ENCODE measurements at regions not wholly inside any gene's neighbourhood (a gene's known extent, or its start where the extent isn't known, plus 50 kb on each side); places are given as distances from the start of the nearest gene placed in this dataset.

DNA sequence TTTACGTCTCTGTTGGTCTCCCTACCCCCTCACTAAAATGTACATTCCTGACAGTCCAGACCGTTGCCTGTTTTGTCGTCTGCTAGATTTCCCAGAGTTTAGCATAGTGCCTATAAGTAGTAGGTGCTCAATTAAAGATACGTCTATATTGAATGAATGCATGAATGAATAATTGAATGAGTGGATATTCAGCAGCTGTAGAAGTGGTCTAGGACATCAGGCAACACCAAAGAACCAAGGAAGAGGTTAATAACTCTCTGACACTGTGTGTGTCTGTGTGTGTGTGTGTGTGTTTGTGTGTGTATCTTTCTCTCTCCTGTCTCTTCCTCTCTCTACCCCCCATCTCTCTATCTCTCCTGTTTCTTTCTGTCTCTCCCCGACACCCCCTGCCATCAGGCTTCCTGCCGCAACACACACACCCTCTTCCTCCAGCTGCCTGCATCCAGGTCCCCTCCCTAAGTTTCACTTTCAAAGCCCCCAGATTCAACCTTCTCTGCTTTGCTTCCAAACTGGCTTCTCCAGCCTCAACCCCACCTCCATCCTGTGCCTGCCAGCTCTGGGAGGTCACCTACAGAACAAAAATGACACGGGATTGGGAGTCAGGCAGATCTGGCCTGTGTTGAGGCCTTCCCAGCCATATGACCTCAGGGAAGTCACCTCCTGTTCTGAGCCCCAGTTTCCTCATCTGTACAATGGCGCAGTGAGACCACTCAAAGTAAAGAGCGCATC, 119.9 kb upstream of the NCOR2 start:
- DNase-seq (ENCODE audit: low read depth) = no peak

DNA sequence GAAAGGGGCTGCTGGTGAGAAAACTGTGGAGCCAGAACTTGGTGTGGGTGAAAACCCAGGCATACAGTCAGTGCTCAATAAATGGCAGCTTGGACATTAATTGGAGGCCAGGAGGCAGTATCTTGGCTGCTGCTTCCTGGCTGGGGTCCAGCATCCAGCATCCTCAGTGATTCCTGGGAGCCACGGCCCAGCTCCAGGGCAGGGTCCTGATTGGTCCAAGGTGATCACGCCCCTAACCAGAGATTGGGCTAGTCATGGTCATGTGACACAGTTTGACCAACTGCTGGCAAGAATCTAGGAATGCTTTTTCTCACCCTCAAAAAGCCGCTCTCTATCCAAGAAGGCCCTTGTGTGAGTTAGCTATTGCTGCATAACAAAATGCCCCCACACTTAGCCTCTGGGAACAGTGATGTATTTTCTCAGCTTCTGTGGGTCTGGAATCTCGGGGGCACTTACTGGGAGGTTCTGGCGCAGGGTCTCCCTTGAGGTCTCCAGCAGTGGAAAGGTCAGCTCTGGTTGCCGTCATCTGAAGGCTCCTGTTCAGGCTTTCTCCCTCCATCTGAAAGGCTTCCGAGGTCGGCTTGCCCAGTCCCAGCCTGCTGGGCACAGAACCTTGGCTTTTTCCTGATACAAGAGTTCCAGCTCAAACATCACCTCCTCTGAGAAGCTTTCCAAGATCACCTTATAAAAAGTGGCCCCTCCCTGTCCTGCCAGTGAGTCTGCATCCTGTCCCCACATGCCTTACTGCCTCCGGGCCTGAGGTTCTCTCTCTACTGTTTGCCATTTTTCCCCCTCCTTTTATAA, 119.2 kb upstream of the NCOR2 start:
- DNase-seq (ENCODE audit: low read depth) = no peak

DNA sequence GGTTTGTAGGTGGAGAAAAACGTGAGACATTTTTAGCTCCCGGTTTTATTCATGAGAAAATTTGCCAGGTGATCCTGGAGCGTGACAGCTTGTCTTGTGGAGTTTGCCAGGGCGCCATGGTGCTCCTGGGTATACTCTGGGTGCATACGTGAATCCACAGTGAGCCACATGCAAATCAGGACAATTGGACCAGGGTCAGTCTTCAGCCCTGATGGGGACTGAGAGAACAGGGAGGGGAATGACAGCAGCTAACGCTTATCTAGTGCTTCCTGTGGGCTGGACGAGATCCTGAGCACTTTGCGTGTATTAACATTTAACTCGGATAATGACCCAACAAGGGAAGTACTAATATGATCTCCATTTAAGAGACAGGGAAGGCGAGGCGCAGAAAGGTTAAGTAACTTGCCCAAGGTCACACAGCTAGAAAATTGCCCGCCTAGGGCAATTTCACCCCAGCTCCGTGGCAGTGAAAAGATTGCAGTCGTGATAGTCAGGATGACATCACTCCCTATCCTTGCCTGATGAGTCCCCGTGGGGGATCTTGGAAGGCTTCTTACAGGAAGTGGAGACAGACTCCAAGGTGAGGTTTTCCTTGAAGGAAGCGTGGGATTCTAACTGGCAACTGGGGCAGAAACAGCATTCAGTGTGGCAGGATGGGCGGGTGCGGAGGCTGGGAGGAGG, 118.4 kb upstream of the NCOR2 start:
- DNase-seq (ENCODE audit: low read depth) = no peak

DNA sequence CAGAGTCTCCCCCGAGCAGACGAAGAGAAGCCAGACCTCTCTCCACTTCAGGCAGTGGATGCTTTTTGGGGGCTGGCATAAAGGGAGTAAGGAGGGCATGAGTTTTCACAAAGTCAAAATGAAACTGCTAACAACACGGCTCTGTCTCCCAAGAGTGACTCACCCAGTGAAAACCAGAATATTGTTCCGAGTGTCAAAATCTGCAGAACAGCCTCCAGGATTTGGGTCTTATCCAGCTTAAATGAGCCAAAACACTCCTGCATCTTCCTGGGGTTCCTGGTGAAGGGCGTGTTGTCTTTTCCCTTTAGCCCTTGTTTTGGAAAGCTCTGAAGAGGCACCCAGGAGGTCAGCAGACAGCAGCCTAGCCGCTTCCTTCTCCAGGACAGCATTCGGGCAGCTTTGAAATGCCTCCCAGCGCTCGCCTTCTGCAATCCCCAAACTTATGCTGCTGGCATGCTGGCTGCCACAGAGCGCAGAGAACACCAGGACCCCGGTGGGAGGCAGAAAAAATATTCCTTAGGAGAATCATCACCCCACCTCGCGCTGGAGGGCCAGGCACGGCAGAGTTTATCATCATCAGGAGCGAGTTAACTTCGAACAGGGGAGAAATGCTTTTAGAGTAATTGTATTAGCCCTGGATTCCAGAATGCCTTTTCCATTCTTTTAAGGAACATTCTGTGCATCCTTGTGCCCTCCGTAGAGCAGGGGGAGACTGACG, 117.7 kb upstream of the NCOR2 start:
- peak; percentile 62 for DNase-seq (ENCODE audit: low read depth)

DNA sequence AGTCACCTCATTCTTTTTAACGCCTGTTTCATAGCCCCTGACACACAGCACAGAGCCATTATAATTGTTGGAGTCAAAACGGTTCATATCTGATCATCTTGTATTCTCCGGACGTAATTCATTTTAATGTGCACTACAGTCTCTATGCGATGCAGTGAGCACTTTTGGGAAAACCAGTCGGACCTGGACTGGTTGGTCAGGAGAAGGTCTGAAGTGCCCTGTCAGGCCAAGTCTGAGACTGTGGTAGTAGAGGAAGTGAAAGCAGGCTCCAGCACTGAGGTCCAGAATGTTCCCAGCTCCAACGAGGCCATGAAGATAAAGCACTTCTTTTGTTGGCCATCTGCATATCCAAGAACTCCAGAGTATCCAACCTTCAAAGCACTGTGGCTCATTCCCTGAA, 117.1 kb upstream of the NCOR2 start:
- DNase-seq (ENCODE audit: low read depth) = no peak

DNA sequence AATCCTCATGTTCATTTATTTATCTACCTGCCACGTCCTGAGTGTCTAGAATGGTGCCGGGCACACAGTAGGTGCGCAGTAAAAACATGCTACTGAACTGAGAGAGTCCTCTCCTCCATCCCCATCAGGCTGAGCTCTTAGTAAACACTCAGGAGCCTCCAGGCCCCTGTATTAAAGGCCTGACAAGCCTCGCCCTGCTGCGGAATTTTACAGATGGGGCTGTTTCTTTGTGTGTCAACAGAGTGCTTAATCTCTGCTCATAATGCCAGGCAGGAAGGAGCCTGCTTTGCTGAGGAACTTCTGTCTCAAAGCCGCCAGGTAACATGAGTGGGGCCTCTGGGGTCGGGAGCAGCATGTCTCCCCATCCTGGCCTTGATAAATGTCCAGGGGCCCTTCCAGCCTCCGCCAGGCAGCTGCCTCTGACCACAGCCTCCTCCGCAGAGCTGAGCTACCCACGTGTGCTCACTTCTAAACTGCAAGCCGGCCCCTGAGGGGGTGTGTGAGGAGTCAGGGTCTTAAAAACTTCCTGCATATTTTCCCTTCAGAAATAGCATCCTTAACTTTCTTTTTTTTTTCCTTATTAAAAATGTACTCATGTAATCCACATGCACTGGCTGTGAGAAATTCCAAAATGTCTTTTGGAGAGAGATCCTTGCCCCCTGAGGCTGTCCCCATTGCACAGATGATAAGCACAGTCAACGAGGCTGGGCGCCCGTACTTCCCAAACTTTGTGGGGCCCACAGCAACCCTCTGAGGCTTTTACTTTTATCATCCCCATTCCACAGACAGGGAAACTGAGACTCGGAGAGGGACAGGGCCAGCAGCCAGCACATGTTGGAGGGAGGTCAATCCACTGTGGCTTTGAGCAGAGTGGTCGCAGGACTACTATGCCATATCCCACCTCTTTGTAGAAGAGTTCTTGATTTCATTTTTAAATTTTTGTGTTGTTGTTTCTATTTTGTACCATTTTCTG, 116.0 kb upstream of the NCOR2 start:
- DNase-seq (ENCODE audit: low read depth) = no peak

GRCh38 chr12:124682425-124683151, 115.2 kb upstream of the NCOR2 start:
- no peak for DNase-seq (ENCODE audit: low read depth)

DNA sequence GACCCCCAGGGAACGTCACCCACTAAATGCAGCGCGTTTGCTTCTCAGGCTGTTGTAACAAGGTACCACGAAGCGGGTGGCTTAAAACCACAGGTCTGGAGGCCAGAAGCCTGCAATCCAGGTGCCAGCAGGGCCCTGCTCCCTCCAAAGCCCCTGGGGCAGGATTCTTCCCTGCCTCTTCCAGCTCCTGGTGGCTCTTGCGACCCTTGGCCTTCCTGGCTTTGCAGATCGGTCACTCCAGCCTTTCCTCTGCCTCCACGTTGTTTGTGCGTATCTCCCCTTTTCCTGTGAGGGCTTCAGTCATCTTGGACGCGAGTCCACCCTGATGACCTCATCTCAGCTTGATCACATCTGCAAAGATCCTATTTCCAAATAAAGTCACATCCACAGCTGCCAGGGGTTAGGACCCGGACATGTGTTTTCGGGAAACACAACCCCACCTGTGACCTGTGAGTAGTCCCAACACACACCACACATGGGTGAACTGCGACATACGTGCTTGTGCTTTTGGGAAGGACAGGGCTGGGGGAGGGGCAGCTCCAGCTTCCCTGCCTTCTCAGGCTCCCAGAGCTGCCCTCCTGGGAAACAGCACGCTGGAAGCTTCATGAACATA, 114.5 kb upstream of the NCOR2 start:
- DNase-seq (ENCODE audit: low read depth) = peak; percentile 55

- peak; percentile 65 for DNase-seq (ENCODE audit: low read depth)
Observed at GRCh38 chr12:124680863-124681778, 113.7 kb upstream of the NCOR2 start.

GRCh38 chr12:124679533-124680371, 112.3 kb upstream of the NCOR2 start:
- no peak for DNase-seq (ENCODE audit: low read depth)

DNA sequence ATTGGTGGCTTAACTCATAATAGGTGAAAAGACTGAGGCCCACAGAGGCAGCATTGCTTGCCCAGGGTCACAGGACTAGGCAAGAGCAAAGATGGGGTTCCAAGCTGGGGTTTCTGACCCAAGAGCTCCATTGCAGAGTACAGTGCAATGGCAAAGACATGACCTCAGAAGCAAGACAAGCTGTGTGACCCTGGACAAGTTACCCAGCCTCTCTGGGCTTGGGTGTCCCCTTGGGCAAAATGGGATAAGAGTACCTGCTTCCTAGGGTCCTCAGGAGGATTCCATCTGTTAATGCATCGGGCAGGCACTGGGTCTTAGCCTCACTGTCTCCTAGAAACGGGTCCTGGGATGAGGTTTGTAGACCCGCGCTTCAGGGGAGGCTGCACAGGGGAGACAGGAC, 111.6 kb upstream of the NCOR2 start:
- no peak for DNase-seq (ENCODE audit: low read depth)

- no peak for DNase-seq (ENCODE audit: low read depth)
Observed at GRCh38 chr12:124678421-124678893, 111.0 kb upstream of the NCOR2 start.

DNA sequence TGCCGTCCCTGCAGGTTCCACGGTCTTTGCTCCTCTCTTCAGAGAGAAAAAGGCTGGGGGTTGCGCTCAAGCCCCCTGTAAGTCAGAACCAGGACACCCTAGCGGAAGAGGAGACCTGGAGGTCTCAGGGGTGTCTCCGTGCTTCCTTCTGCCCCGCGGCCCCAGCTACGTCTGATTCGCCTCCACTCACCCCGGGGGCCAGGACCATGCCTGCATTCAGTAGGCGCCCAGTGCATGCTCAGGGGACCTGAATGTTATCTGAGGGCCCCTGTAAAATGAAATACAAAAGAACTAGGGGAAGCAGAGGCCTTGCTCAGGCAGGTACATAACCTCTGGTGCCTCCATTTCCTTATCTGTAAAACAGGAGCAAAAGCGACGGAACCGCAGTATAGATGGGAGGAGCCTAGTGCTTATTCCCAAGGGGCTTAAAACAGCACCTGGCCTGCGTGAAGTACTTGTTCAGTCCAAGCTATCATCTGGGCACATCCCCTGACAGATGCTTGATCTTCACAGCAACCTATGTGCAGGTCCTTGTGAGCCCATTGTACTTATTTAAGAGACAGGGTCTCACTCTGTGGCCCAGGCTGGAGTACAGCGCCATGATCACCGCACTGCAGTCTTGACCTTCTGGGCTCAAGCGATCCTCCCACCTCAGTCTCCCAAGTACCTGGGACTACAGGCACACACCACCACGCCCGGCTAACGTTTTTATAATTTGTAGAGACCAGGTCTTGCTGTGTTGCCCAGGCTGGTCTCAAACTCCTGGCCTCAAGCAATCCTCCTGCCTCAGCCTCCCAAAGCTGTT, 110.3 kb upstream of the NCOR2 start:
- DNase-seq (ENCODE audit: low read depth) = no peak

DNA sequence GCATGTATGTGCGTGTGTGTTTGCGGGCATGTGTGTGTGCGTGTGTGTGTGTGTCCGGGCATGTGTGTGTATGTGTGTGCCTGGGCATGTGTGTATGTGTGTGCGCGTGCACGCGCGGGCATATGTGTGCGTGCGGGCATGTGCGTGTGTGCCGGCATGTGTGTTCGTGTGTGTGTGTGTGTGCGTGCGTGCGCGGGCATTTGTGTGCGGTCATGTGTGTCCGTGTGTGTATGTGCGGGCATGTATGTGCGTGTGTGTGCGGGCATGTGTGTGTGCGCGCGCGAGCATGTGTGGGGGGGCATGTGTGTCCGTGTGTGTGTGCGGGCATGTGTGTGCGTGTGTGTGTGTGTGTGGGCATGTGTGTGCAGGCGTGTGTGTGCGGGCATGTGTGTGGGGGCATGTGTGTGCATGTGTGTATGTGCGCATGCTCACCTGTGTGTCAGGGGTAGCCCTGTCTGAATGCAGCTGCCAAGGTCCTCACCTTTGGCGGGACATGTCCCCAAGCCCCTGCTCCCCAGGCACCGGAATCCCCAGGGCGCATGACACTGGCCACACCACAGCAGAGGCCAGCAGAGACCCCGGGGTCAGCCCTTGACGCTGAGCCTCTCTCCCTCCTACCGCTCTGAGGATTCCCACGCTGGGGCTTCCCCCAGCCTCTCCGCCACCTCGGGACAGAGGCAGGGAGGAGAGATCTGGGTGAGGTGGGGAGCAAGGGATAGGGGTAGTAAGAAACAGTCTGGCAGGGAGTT, 109.5 kb upstream of the NCOR2 start:
- no peak for DNase-seq (ENCODE audit: low read depth)

DNA sequence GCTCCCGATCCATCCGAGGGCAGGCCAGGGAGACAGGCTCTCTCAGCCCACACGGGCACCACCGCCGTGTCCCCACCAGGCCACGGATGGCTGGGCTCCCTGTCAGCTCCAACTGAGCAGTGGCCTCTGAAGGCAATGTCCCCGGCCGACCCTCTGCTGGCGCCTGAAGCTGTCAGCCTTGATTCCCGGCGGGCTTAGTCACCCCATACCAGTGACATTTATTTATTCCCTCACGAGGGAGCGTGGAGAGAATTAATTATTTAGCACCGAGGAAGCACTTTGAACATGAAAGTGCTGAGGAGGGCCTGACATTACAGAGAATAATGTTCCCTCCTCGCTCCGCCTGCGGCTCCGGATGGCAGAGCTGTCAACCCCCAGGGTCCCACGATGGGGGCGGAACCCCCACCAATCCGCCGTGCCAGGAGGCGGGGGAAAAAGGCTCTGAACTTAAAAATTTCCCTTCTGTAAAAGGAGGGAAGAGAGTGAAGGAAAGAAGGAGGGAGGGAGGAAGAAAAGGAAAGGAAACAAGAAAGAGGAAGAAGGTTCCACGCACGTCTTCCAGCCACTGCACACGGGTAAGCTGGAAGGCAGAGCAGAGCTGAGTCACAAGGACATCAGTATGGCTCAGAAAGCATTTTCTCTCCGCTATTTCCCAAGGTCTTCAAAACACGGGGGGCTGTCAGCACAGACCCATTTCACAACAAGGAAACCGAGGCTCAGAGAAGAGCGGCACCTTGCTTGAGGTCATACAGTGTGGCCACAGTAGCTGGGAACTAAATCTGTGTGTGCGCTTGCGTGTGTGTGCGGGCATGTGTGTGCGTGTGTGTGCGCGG, 108.7 kb upstream of the NCOR2 start:
- DNase-seq (ENCODE audit: low read depth) = no peak

Data from LHCN-M2 (cell line).